ENCODE measurements at regions not wholly inside any gene's neighbourhood (a gene's known extent, or its start where the extent isn't known, plus 50 kb on each side); places are given as distances from the start of the nearest gene placed in this dataset.

DNA sequence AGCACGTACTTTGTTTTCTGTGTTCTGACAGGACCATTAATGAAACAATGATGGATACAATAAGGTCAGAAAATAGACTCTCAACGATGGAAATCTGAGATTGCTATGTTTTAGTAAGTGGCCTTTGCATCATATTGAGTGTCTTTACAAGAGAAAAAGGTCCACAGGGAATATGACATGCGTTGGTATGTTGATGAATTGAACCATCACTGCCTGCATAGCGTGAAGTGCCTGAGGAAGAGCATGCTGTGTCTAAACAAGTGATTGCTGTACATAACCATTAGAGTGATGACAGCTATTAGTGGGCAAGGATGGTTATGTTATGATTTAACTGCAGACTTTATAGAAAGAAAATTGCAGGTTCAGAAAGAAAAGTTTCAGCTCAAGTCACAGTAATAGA lies 623.2 kb downstream of the SLITRK5 start:
- Histone ChIP-seq H3K27me3 (ENCODE audit: control insufficient read depth in 4 of 4, insufficient read depth in 4 of 4, low read length in 3 of 4) (no peaks in the 10 kb centered on the region), H3K36me3 (ENCODE audit: control insufficient read depth in 4 of 4, insufficient read depth in 3 of 4, low read depth in 1 of 4, low read length in 3 of 4) (no peaks in the 10 kb centered on the region), H3K9me3 (ENCODE audit: control insufficient read depth in 4 of 4, low read length in 3 of 4) (no peaks in the 10 kb centered on the region), H3K4me1 (ENCODE audit: control insufficient read depth in 4 of 4, insufficient read depth in 4 of 4, low read length in 3 of 4) (no peaks in the 10 kb centered on the region), H3K9ac (ENCODE audit: low read depth in 1 of 2, low read length in 2 of 2) (no peak overlapping the region), H3K27ac (ENCODE audit: low read depth in 1 of 2, low read length in 2 of 2) (no peak overlapping the region), H3K4me3 (ENCODE audit: low read depth in 1 of 3, low read length in 3 of 3) (no peak overlapping the region)
- DNase-seq (ENCODE audit: low spot score) = no peak
- WGBS = 66% methylated on average over 4 of the region's 4 CpGs
- TF ChIP-seq HNF4A (conservative IDR thresholded peaks at IDR 0.05) (no peak), NR2F2 (IDR thresholded peaks at IDR 0.05) (no peak), HNF4G (IDR thresholded peaks at IDR 0.05) (no peak), TAF1 (conservative IDR thresholded peaks at IDR 0.05) (no peak), EGR1 (IDR thresholded peaks at IDR 0.05; ENCODE audit: low read depth in 2 of 2) (no peak), JUND (IDR thresholded peaks at IDR 0.05) (no peak), RAD21 (IDR thresholded peaks at IDR 0.05) (no peak), SP1 (IDR thresholded peaks at IDR 0.05) (no peak), FOXA1 (IDR thresholded peaks at IDR 0.05) (no peak), GABPA (IDR thresholded peaks at IDR 0.05 in 1 of 2, conservative IDR thresholded peaks at IDR 0.05 in 1 of 2) (no peak), RXRA (IDR thresholded peaks at IDR 0.05) (no peak)
- TF ChIP-seq, protein P1, sequence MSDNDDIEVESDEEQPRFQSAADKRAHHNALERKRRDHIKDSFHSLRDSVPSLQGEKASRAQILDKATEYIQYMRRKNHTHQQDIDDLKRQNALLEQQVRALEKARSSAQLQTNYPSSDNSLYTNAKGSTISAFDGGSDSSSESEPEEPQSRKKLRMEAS (IDR thresholded peaks at IDR 0.05) = no peak
- TF ChIP-seq, protein P2, sequence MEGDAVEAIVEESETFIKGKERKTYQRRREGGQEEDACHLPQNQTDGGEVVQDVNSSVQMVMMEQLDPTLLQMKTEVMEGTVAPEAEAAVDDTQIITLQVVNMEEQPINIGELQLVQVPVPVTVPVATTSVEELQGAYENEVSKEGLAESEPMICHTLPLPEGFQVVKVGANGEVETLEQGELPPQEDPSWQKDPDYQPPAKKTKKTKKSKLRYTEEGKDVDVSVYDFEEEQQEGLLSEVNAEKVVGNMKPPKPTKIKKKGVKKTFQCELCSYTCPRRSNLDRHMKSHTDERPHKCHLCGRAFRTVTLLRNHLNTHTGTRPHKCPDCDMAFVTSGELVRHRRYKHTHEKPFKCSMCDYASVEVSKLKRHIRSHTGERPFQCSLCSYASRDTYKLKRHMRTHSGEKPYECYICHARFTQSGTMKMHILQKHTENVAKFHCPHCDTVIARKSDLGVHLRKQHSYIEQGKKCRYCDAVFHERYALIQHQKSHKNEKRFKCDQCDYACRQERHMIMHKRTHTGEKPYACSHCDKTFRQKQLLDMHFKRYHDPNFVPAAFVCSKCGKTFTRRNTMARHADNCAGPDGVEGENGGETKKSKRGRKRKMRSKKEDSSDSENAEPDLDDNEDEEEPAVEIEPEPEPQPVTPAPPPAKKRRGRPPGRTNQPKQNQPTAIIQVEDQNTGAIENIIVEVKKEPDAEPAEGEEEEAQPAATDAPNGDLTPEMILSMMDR (IDR thresholded peaks at IDR 0.05; ENCODE audit: low read depth, low read length, missing input control) = no peak
- TF ChIP-seq, protein P3, sequence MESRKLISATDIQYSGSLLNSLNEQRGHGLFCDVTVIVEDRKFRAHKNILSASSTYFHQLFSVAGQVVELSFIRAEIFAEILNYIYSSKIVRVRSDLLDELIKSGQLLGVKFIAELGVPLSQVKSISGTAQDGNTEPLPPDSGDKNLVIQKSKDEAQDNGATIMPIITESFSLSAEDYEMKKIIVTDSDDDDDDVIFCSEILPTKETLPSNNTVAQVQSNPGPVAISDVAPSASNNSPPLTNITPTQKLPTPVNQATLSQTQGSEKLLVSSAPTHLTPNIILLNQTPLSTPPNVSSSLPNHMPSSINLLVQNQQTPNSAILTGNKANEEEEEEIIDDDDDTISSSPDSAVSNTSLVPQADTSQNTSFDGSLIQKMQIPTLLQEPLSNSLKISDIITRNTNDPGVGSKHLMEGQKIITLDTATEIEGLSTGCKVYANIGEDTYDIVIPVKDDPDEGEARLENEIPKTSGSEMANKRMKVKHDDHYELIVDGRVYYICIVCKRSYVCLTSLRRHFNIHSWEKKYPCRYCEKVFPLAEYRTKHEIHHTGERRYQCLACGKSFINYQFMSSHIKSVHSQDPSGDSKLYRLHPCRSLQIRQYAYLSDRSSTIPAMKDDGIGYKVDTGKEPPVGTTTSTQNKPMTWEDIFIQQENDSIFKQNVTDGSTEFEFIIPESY (IDR thresholded peaks at IDR 0.05) = no peak
- TF ChIP-seq, protein P4, sequence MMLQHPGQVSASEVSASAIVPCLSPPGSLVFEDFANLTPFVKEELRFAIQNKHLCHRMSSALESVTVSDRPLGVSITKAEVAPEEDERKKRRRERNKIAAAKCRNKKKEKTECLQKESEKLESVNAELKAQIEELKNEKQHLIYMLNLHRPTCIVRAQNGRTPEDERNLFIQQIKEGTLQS (IDR thresholded peaks at IDR 0.05) = no peak

DNA sequence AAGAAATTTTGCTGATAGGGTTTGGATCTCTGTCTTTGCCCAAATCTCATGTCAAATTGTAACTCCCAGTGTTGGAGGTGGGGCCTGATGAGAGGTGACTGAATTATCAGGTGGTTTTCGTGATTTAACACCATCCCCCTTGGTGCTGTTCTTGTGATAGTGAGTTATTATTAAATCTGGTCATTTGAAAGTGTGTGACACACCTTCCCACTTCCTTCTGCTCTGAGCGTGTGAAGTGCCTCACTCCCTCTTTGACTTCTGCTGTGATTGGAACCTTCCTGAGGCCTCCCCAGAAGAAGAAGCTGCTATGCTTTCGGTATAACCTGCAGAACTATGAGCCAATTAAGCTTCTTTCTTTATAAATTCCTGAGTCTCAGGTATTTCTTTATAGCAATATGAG lies 632.0 kb downstream of the SLITRK5 start:
- peaks cover 0 to 3% (median 0%) of the 10 kb centered on the region in 4 donors for H3K9me3 ChIP-seq (ENCODE audit: control insufficient read depth in 4 of 4, low read length in 3 of 4)
- H3K4me3 ChIP-seq (ENCODE audit: low read depth in 1 of 3, low read length in 3 of 3) = no peak overlapping the region
- no peaks in the 10 kb centered on the region for H3K4me1 ChIP-seq (ENCODE audit: control insufficient read depth in 4 of 4, insufficient read depth in 4 of 4, low read length in 3 of 4)
- WGBS = 53% methylated on average over 3 of the region's 3 CpGs
- H3K36me3 ChIP-seq (ENCODE audit: control insufficient read depth in 4 of 4, insufficient read depth in 3 of 4, low read depth in 1 of 4, low read length in 3 of 4) = no peaks in the 10 kb centered on the region
- TF ChIP-seq GABPA (IDR thresholded peaks at IDR 0.05 in 1 of 2, conservative IDR thresholded peaks at IDR 0.05 in 1 of 2) = no peak
- TF ChIP-seq RAD21 (IDR thresholded peaks at IDR 0.05) = no peak
- TF ChIP-seq RXRA (IDR thresholded peaks at IDR 0.05) = no peak
- TF ChIP-seq, protein P4 (IDR thresholded peaks at IDR 0.05) = no peak
- TF ChIP-seq EGR1 (IDR thresholded peaks at IDR 0.05; ENCODE audit: low read depth in 2 of 2) = no peak
- no peak for TF ChIP-seq FOXA2 (IDR thresholded peaks at IDR 0.05)
- TF ChIP-seq, protein P2 (IDR thresholded peaks at IDR 0.05; ENCODE audit: low read depth, low read length, missing input control) = no peak
- no peak for TF ChIP-seq FOXA1 (IDR thresholded peaks at IDR 0.05)
- no peak for TF ChIP-seq TAF1 (conservative IDR thresholded peaks at IDR 0.05)
- no peak for TF ChIP-seq HNF4G (IDR thresholded peaks at IDR 0.05)
- TF ChIP-seq NR2F2 (IDR thresholded peaks at IDR 0.05) = no peak
- DNase-seq (ENCODE audit: low spot score) = no peak
- no peaks in the 10 kb centered on the region for H3K27me3 ChIP-seq (ENCODE audit: control insufficient read depth in 4 of 4, insufficient read depth in 4 of 4, low read length in 3 of 4)
- H3K27ac ChIP-seq (ENCODE audit: low read depth in 1 of 2, low read length in 2 of 2) = no peak overlapping the region
- no peak overlapping the region for H3K9ac ChIP-seq (ENCODE audit: low read depth in 1 of 2, low read length in 2 of 2)

All from liver (tissue), 8 donors.